HCT116 (cell line): ENCODE measurements at regions not wholly inside any gene's neighbourhood (a gene's known extent, or its start where the extent isn't known, plus 50 kb on each side); places are given as distances from the start of the nearest gene placed in this dataset.

ENCODE experiments used
- ATAC-seq: fragments of 200-7000 bp; cut with Tn5 transposase; 2 replicates; pipeline ENCODE4 v1.9.1; 2020; ENCODE audit warnings: mild to moderate bottlenecking, moderate library complexity
- BruUV-seq: library from RNA; stranded (reverse); fragments of 400-500 nt; replicated peaks from 2 replicates; lab custom pipeline; 2021; lab: Mats Ljungman, UMichigan
- CTCF ChIA-PET: fragments of 300-600 bp; sonication (Branson Sonifier 250); formaldehyde crosslinking; loops from one replicate; lab custom pipeline; 2021; ENCODE audit warnings: antibody characterized with exemption; lab: Charles Lee
- POLR2A ChIA-PET: fragments of 300-600, 350-600 bp; sonication (Branson Sonifier 250); formaldehyde crosslinking; loops from one replicate; lab custom pipeline; 2021; ENCODE audit warnings: antibody characterized with exemption; lab: Charles Lee
- RAD21 ChIA-PET, 2 experiments: fragments of 300-600 bp; sonication (Branson Sonifier 250); formaldehyde crosslinking; loops; one replicate each; lab custom pipeline; 2023; ENCODE audit warnings: low total read pairs in 2 of 2; ENCODE audit not compliant: uncharacterized antibody in 2 of 2, unreplicated experiment in 2 of 2, low non-redundant PET in 1 of 2; lab: Charles Lee
- DNase-seq: peaks from one replicate; pipeline ENCODE4 v3.0.0-alpha.2; 2010; ENCODE audit warnings: low read depth, low spot score
- H2AFZ ChIP-seq: fragments of 200-600 bp; shearing (Covaris generic), sonication (generic); 2 replicates; pipeline ENCODE4 v1.6.1; 2017; ENCODE audit warnings: low read depth, mixed run types, mixed read lengths, antibody characterized with exemption, low read length; ENCODE audit not compliant: poor library complexity, severe bottlenecking
- H3K27ac ChIP-seq: 2 replicates; pipeline ENCODE4 v1.5.1; 2012; ENCODE audit warnings: low read depth, low read length
- H3K27me3 ChIP-seq: fragments of 200-600 bp; sonication (generic); 2 replicates; pipeline ENCODE4 v1.6.1; 2016; ENCODE audit warnings: mixed run types, low read length, mixed read lengths; ENCODE audit not compliant: insufficient read depth
- H3K36me3 ChIP-seq, 2 experiments: fragments of 200-500 bp in 1 of 2; fragments of 200-600 bp in 1 of 2; sonication (Bioruptor generic) in 1 of 2; sonication (generic) in 1 of 2; 2 replicates each; pipeline versions ENCODE4 v1.5.1 to v1.6.1; 2014 to 2016; ENCODE audit warnings: low read length in 2 of 2, inconsistent platforms in 1 of 2, mixed read lengths in 1 of 2, mixed run types in 1 of 2; ENCODE audit not compliant: insufficient read depth in 2 of 2, control insufficient read depth in 1 of 2
- H3K4me1 ChIP-seq, 2 experiments: fragments of 200-600 bp in 1 of 2; sonication (generic) in 1 of 2; 2 replicates each; pipeline versions ENCODE4 v1.5.1 to v1.6.1; 2012 to 2017; ENCODE audit warnings: low read length in 2 of 2, inconsistent platforms in 1 of 2, mild to moderate bottlenecking in 1 of 2, mixed read lengths in 1 of 2, mixed run types in 1 of 2, moderate library complexity in 1 of 2; ENCODE audit not compliant: insufficient read depth in 2 of 2, control insufficient read depth in 1 of 2
- H3K4me2 ChIP-seq: fragments of 200-600 bp; sonication (generic); 2 replicates; pipeline ENCODE4 v1.6.1; 2017; ENCODE audit warnings: mixed run types, low read length, mixed read lengths
- H3K4me3 ChIP-seq, 2 experiments: fragments of 200-600 bp in 1 of 2; sonication (generic) in 1 of 2; replicated peaks in 1 of 2; 2 replicates each; pipeline ENCODE4 v1.5.1; 2011 to 2016; ENCODE audit warnings: low read length in 2 of 2, control low read depth in 1 of 2, low read depth in 1 of 2, mild to moderate bottlenecking in 1 of 2, mixed read lengths in 1 of 2, mixed run types in 1 of 2
- H3K79me2 ChIP-seq: fragments of 200-600 bp; sonication (generic); 2 replicates; pipeline ENCODE4 v1.6.1; 2017; ENCODE audit warnings: mild to moderate bottlenecking, mixed run types, low read length, moderate library complexity, mixed read lengths; ENCODE audit not compliant: insufficient read depth
- H3K9ac ChIP-seq: fragments of 200-600 bp; sonication (generic); 2 replicates; pipeline ENCODE4 v1.6.1; 2016; ENCODE audit warnings: low read length, mixed read lengths
- H3K9me2 ChIP-seq: fragments of 200-600 bp; sonication (generic), shearing (Covaris generic); 2 replicates; pipeline ENCODE4 v1.6.1; 2017; ENCODE audit warnings: mixed run types, mild to moderate bottlenecking, moderate library complexity; ENCODE audit not compliant: insufficient read depth
- H3K9me3 ChIP-seq, 2 experiments: fragments of 200-500 bp in 1 of 2; fragments of 200-600 bp in 1 of 2; sonication (Bioruptor generic) in 1 of 2; sonication (generic) in 1 of 2; 2 replicates each; pipeline ENCODE4 v1.6.1; 2014 to 2017; ENCODE audit warnings: low read length in 2 of 2, mixed read lengths in 2 of 2, inconsistent platforms in 1 of 2, low read depth in 1 of 2, mild to moderate bottlenecking in 1 of 2, mixed run types in 1 of 2, moderate library complexity in 1 of 2; ENCODE audit not compliant: control insufficient read depth in 1 of 2, insufficient read depth in 1 of 2
- H4K20me1 ChIP-seq: fragments of 200-600 bp; sonication (generic), shearing (Covaris generic); 2 replicates; pipeline ENCODE4 v1.6.1; 2017; ENCODE audit warnings: mixed run types, mild to moderate bottlenecking, moderate library complexity; ENCODE audit not compliant: insufficient read depth
- CBX3 ChIP-seq: IDR thresholded peaks from 2 replicates; pipeline ENCODE4 v1.6.1; 2012; ENCODE audit warnings: low read depth
- CEBPB ChIP-seq: IDR thresholded peaks from 2 replicates; pipeline ENCODE4 v1.6.1; 2012; ENCODE audit warnings: low read depth
- EGR1 ChIP-seq: IDR thresholded peaks from 2 replicates; pipeline ENCODE4 v1.6.1; 2012; ENCODE audit warnings: low read depth
- ELF1 ChIP-seq: IDR thresholded peaks from 2 replicates; pipeline ENCODE4 v1.6.1; 2012; ENCODE audit warnings: low read depth, borderline replicate concordance
- EZH2 ChIP-seq: fragments of 200-600 bp; sonication (generic); IDR thresholded peaks from 2 replicates; pipeline ENCODE4 v1.6.1; 2017; ENCODE audit warnings: antibody characterized with exemption, mixed run types
- FOSL1 ChIP-seq: IDR thresholded peaks from 2 replicates; pipeline ENCODE4 v1.6.1; 2012; ENCODE audit warnings: low read depth
- POLR2AphosphoS5 ChIP-seq: IDR thresholded peaks from 2 replicates; pipeline ENCODE4 v1.6.1; 2011; ENCODE audit warnings: mild to moderate bottlenecking, low read depth, low read length, moderate library complexity
- RAD21 ChIP-seq: IDR thresholded peaks from 2 replicates; pipeline ENCODE4 v1.6.1; 2012; ENCODE audit warnings: low read depth, mild to moderate bottlenecking
- YY1 ChIP-seq: IDR thresholded peaks from 2 replicates; pipeline ENCODE4 v1.6.1; 2011; ENCODE audit warnings: low read length, low read depth, moderate library complexity, mild to moderate bottlenecking; ENCODE audit not compliant: insufficient replicate concordance; ENCODE audit errors: extremely low read depth
- ZBTB33 ChIP-seq: IDR thresholded peaks from 2 replicates; pipeline ENCODE4 v1.6.1; 2011; ENCODE audit warnings: mild to moderate bottlenecking, low read length, moderate library complexity; ENCODE audit not compliant: insufficient replicate concordance; ENCODE audit errors: extremely low read depth
- ZNF274 ChIP-seq: fragments of 200-500 bp; sonication (Bioruptor generic); IDR thresholded peaks from 2 replicates; pipeline ENCODE4 v1.6.1; 2014; ENCODE audit warnings: mild to moderate bottlenecking, low read depth, low read length, inconsistent platforms
- intact Hi-C: fragments of 100-400 bp; cut with micrococcal nuclease; formaldehyde crosslinking; loops from 2 replicates; pipeline ENCODE4 v1.10.0; 2022
- TF ChIP-seq, protein P1 (sequence below): IDR thresholded peaks from 2 replicates; pipeline ENCODE4 v1.6.1; 2012
- TF ChIP-seq, protein P2 (sequence below), 3 experiments: fragments of 200-600 bp in 1 of 3; sonication (generic) in 1 of 3; IDR thresholded peaks in 2 of 3; conservative IDR thresholded peaks in 1 of 3; 2 replicates each; pipeline ENCODE4 v1.5.1; 2012 to 2017; ENCODE audit warnings: low read depth in 2 of 3, low read length in 2 of 3, antibody characterized with exemption in 1 of 3, borderline replicate concordance in 1 of 3, control low read depth in 1 of 3, mild to moderate bottlenecking in 1 of 3, mixed read lengths in 1 of 3, mixed run types in 1 of 3, moderate library complexity in 1 of 3; ENCODE audit not compliant: insufficient read depth in 1 of 3
- TF ChIP-seq, protein P3 (sequence below): IDR thresholded peaks from 2 replicates; pipeline ENCODE4 v1.6.1; 2012

DNA sequence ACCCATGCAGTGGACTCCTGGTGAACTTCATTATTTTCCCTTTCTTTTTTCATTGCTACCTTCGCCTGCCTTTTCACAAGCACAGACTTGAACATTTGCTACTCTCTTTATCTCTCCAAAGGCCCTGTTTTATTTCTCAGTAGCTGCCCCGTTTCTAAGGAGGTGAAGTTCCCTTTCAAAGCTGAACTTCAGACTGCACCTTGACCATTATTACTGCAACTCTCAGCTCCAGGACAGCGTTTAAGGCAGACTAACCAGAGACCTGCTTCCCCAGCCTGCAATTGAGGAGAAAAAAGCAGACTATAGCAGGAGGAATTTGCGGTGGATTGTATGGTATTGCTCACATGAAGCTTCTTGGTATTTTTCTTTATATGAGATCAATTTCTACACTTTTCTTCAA is 460.7 kb downstream of the CBLN4 start:
- TF ChIP-seq RAD21: no peak
- TF ChIP-seq YY1: no peak
- TF ChIP-seq ELF1: no peak
- TF ChIP-seq, protein P1, sequence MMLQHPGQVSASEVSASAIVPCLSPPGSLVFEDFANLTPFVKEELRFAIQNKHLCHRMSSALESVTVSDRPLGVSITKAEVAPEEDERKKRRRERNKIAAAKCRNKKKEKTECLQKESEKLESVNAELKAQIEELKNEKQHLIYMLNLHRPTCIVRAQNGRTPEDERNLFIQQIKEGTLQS: no peak
- TF ChIP-seq ZBTB33: no peak
- TF ChIP-seq EGR1: no peak
- no peak for TF ChIP-seq POLR2AphosphoS5
- TF ChIP-seq CBX3: no peak
- no peak for TF ChIP-seq CEBPB
- no peak for TF ChIP-seq ZNF274
- TF ChIP-seq, protein P2, sequence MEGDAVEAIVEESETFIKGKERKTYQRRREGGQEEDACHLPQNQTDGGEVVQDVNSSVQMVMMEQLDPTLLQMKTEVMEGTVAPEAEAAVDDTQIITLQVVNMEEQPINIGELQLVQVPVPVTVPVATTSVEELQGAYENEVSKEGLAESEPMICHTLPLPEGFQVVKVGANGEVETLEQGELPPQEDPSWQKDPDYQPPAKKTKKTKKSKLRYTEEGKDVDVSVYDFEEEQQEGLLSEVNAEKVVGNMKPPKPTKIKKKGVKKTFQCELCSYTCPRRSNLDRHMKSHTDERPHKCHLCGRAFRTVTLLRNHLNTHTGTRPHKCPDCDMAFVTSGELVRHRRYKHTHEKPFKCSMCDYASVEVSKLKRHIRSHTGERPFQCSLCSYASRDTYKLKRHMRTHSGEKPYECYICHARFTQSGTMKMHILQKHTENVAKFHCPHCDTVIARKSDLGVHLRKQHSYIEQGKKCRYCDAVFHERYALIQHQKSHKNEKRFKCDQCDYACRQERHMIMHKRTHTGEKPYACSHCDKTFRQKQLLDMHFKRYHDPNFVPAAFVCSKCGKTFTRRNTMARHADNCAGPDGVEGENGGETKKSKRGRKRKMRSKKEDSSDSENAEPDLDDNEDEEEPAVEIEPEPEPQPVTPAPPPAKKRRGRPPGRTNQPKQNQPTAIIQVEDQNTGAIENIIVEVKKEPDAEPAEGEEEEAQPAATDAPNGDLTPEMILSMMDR (IDR thresholded peaks at IDR 0.05 in 2 of 3, conservative IDR thresholded peaks at IDR 0.05 in 1 of 3; ENCODE audit: borderline replicate concordance in 1 of 3, insufficient read depth in 1 of 3, low read depth in 2 of 3, low read length in 2 of 3): no peak
- no peak for TF ChIP-seq FOSL1
- TF ChIP-seq EZH2: no peak
- TF ChIP-seq, protein P3, sequence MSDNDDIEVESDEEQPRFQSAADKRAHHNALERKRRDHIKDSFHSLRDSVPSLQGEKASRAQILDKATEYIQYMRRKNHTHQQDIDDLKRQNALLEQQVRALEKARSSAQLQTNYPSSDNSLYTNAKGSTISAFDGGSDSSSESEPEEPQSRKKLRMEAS: no peak
- TF ChIP-seq, all 23 proteins: peak for 0
- Histone ChIP-seq H3K27ac (no peak overlapping the region), H3K4me1 (no peaks in the 10 kb centered on the region), H3K27me3 (no peaks in the 10 kb centered on the region), H3K9me3 (peaks cover 24 to 26% of the 10 kb centered on the region in 2 experiments; a peak in 3 of 4 replicates), H4K20me1 (no peaks in the 10 kb centered on the region), H3K4me2 (no peak overlapping the region), H3K79me2 (no peaks in the 10 kb centered on the region), H3K4me3 (no peak overlapping the region), H3K9ac (no peak overlapping the region), H2AFZ (no peak overlapping the region), H3K36me3 (no peaks in the 10 kb centered on the region), H3K9me2 (no peaks in the 10 kb centered on the region)
- ChIA-PET POLR2A (no interaction called here), RAD21 (no interaction called here), CTCF (no interaction called here)
- intact Hi-C loops: no loop called here
- ATAC-seq (no peak), DNase-seq (no peak)
- BruUV-seq: no TSS peak
